ENCODE measurements at regions not wholly inside any gene's neighbourhood (a gene's known extent, or its start where the extent isn't known, plus 50 kb on each side); places are given as distances from the start of the nearest gene placed in this dataset.

DNA sequence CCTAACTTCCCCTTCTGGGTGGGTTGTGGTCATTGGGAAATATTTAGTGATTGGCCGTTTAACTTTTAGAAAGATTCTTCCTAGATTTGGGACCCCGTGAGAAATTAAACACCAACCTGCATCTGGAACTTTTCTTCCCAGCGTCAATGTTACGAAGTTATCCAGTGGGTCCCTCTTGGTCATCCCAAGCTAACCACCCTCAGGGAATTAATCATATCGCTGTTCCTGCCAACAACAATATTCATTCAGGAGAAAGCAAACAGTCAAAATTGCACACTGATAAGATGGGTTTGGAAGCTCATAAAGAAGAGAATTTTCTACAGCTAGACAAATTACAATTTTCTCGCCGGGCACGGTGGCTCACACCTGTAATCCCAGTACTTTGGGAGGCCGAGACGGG lies 121.2 kb upstream of the STX18 start (continued):
- TF ChIP-seq, protein P1, sequence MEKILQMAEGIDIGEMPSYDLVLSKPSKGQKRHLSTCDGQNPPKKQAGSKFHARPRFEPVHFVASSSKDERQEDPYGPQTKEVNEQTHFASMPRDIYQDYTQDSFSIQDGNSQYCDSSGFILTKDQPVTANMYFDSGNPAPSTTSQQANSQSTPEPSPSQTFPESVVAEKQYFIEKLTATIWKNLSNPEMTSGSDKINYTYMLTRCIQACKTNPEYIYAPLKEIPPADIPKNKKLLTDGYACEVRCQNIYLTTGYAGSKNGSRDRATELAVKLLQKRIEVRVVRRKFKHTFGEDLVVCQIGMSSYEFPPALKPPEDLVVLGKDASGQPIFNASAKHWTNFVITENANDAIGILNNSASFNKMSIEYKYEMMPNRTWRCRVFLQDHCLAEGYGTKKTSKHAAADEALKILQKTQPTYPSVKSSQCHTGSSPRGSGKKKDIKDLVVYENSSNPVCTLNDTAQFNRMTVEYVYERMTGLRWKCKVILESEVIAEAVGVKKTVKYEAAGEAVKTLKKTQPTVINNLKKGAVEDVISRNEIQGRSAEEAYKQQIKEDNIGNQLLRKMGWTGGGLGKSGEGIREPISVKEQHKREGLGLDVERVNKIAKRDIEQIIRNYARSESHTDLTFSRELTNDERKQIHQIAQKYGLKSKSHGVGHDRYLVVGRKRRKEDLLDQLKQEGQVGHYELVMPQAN (conservative IDR thresholded peaks at IDR 0.05) = no peak
- TF ChIP-seq NR2C1 (IDR thresholded peaks at IDR 0.05) (no peak), SMC3 (IDR thresholded peaks at IDR 0.05; ENCODE audit: borderline replicate concordance, low read length) (no peak), CHD2 (IDR thresholded peaks at IDR 0.05; ENCODE audit: borderline replicate concordance, low read depth, low read length) (no peak), SIN3A (IDR thresholded peaks at IDR 0.05; ENCODE audit: low read depth, low read length) (no peak)

DNA sequence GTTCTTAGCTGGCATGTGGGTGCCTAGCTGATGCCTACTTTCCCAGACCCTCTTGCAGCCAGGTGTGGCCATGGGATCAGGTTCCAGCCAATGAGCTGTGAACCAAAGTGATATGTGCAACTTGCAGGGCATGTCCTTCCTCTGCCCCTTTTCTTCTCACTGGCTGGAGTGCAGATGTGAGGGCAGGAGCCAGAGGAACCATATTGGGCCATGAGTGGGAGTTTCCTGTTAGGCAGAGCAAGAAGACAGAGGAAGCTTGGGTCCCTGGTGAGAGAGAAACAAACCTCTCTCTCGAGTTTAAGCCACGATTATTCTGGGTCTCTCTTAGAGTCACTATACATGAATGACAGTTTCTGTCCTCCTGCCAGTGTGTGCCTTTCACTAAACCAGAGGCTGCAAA lies 120.4 kb upstream of the STX18 start:
- no peak overlapping the region for H3K4me3 ChIP-seq
- WGBS (ENCODE audit: insufficient coverage, insufficient replicate concordance, low lambda C conversion rate, missing lambda C conversion rate) = 27% methylated on average over 2 of the region's 2 CpGs

More for the DNA sequence above, 120.4 kb upstream of the STX18 start:
- intact Hi-C loops (cut with micrococcal nuclease; ENCODE audit: unreplicated experiment) = no loop called here
- ChIA-PET CTCF (no interaction called here), RAD21 (ENCODE audit: unreplicated experiment) (no interaction called here), SMC1A (ENCODE audit: uncharacterized antibody, unreplicated experiment) (no interaction called here), POLR2A (no interaction called here)
- no peak overlapping the region for H3K4me2 ChIP-seq (ENCODE audit: control insufficient read depth, insufficient read depth)
- in situ Hi-C loops (cut with MboI) = no loop called here
- no peak overlapping the region for H3K27ac ChIP-seq (ENCODE audit: control insufficient read depth, insufficient read depth)
- no peak for DNase-seq (ENCODE audit: low read depth, low spot score)
- H4K20me1 ChIP-seq (ENCODE audit: control insufficient read depth, insufficient read depth) = no peaks in the 10 kb centered on the region; the same call in 1 of the 2 replicates
- no peaks in the 10 kb centered on the region for H3K36me3 ChIP-seq (ENCODE audit: control insufficient read depth in 2 of 2, insufficient read depth in 2 of 2, low read length in 1 of 2)
- no peak for FAIRE-seq
- no peaks in the 10 kb centered on the region; the same call in 2 of the 3 replicates for H3K9me3 ChIP-seq (replicated peaks; ENCODE audit: control insufficient read depth, insufficient read depth, low read length)
- no peaks in the 10 kb centered on the region for H3K4me1 ChIP-seq (ENCODE audit: control insufficient read depth, insufficient read depth, low read length)
- H2AFZ ChIP-seq (ENCODE audit: control insufficient read depth, low read depth, low read length) = no peak overlapping the region
- H3K27me3 ChIP-seq (replicated peaks in 1 of 2; ENCODE audit: control insufficient read depth in 2 of 2, insufficient read depth in 2 of 2, low read length in 1 of 2) = no peaks in the 10 kb centered on the region
- BruUV-seq (replicated peaks) = no TSS peak
- no peak overlapping the region for H3K9ac ChIP-seq (ENCODE audit: control insufficient read depth, insufficient read depth, low read length)
- TF ChIP-seq TARDBP (IDR thresholded peaks at IDR 0.05; ENCODE audit: borderline replicate concordance) (no peak), HDAC6 (IDR thresholded peaks at IDR 0.05; ENCODE audit: unreplicated experiment) (no peak), RFX5 (IDR thresholded peaks at IDR 0.05; ENCODE audit: low read depth, low read length) (no peak), EZH2 (IDR thresholded peaks at IDR 0.05; ENCODE audit: borderline replicate concordance, control insufficient read depth, low read depth, low read length) (no peak), ZZZ3 (IDR thresholded peaks at IDR 0.05; ENCODE audit: control insufficient read depth, insufficient read length, low read depth) (no peak), FOXM1 (IDR thresholded peaks at IDR 0.05; ENCODE audit: low read depth, low read length) (no peak), NR2F1 (conservative IDR thresholded peaks at IDR 0.05) (no peak), DPF2 (IDR thresholded peaks at IDR 0.05) (no peak), POU2F2 (IDR thresholded peaks at IDR 0.05; ENCODE audit: borderline replicate concordance, low read depth, low read length) (no peak), GATAD2B (conservative IDR thresholded peaks at IDR 0.05; ENCODE audit: low read depth) (no peak)
- no peaks in the 10 kb centered on the region for H3K79me2 ChIP-seq (ENCODE audit: control insufficient read depth, insufficient read depth, low read length)
- no peak for ATAC-seq

Data from GM12878 (cell line).